A673 (cell line): ENCODE measurements at regions not wholly inside any gene's neighbourhood (a gene's known extent, or its start where the extent isn't known, plus 50 kb on each side); places are given as distances from the start of the nearest gene placed in this dataset.

Experiments
- BruUV-seq: library from RNA; stranded (reverse); fragments of 400-500 nt; replicated peaks from 2 replicates; lab custom pipeline; 2021; lab: Mats Ljungman, UMichigan
- CTCF ChIA-PET: fragments of 300-600 bp; sonication (Branson Sonifier 250); formaldehyde crosslinking; loops from one replicate; lab custom pipeline; 2022; ENCODE audit warnings: antibody characterized with exemption; lab: Charles Lee
- POLR2A ChIA-PET: fragments of 300-600 bp; sonication (Branson Sonifier 250); formaldehyde crosslinking; loops from one replicate; lab custom pipeline; 2022; ENCODE audit warnings: antibody characterized with exemption; ENCODE audit not compliant: low non-redundant PET; lab: Charles Lee
- DNase-seq: peaks from one replicate; pipeline ENCODE4 v3.0.0-alpha.2; 2015; ENCODE audit warnings: low spot score
- H3K27ac ChIP-seq: fragments of 200-600 bp; sonication (generic); 2 replicates; pipeline ENCODE4 v1.5.1; 2016; ENCODE audit warnings: mixed run types, low read depth, mild to moderate bottlenecking, mixed read lengths, antibody characterized with exemption, low read length; ENCODE audit not compliant: poor library complexity, severe bottlenecking
- H3K27me3 ChIP-seq: fragments of 200-600 bp; sonication (generic); replicated peaks from 2 replicates; pipeline ENCODE4 v1.6.1; 2017; ENCODE audit warnings: mixed run types, low read depth, mild to moderate bottlenecking, mixed read lengths, antibody characterized with exemption, low read length; ENCODE audit not compliant: insufficient read depth, poor library complexity
- H3K36me3 ChIP-seq: fragments of 200-600 bp; sonication (generic); 2 replicates; pipeline ENCODE4 v1.6.1; 2016; ENCODE audit warnings: mixed run types, mild to moderate bottlenecking, mixed read lengths, antibody characterized with exemption, low read length; ENCODE audit not compliant: insufficient read depth, poor library complexity, severe bottlenecking
- H3K4me1 ChIP-seq: fragments of 200-600 bp; sonication (generic); 2 replicates; pipeline ENCODE4 v1.6.1; 2017; ENCODE audit warnings: mixed run types, mild to moderate bottlenecking, mixed read lengths, antibody characterized with exemption, low read length; ENCODE audit not compliant: insufficient read depth, poor library complexity, severe bottlenecking
- H3K4me3 ChIP-seq: fragments of 200-600 bp; sonication (generic); 2 replicates; pipeline ENCODE4 v1.5.1; 2016; ENCODE audit warnings: low read depth, mixed run types, mild to moderate bottlenecking, mixed read lengths, low read length; ENCODE audit not compliant: poor library complexity, severe bottlenecking
- H3K9me3 ChIP-seq: fragments of 200-600 bp; sonication (generic); 2 replicates; pipeline ENCODE4 v1.6.1; 2016; ENCODE audit warnings: mixed run types, low read depth, mild to moderate bottlenecking, mixed read lengths, antibody characterized with exemption, low read length; ENCODE audit not compliant: poor library complexity, severe bottlenecking
- CTCF ChIP-seq: fragments of 300-800, 200-600 bp; sonication (generic); conservative IDR thresholded peaks from 2 replicates; pipeline ENCODE4 v1.5.1; 2017; ENCODE audit warnings: low read depth, mild to moderate bottlenecking, antibody characterized with exemption, low read length, moderate library complexity, mixed read lengths
- EZH2 ChIP-seq: fragments of 200-600 bp; sonication (generic); IDR thresholded peaks from 2 replicates; pipeline ENCODE4 v1.6.1; 2017; ENCODE audit warnings: borderline replicate concordance, low read depth, mild to moderate bottlenecking, mixed read lengths, antibody characterized with exemption, low read length; ENCODE audit not compliant: poor library complexity, severe bottlenecking
- intact Hi-C: fragments of 100-400 bp; cut with micrococcal nuclease; formaldehyde crosslinking; loops from one replicate; pipeline ENCODE4 v1.10.0; 2022; ENCODE audit not compliant: unreplicated experiment

GRCh38 chr22:48646216-48646925, 1181.3 kb downstream of the BRD1 start:
- ChIA-PET CTCF (no interaction called here), POLR2A (no interaction called here)
- no peaks in the 10 kb centered on the region for H3K27me3 ChIP-seq
- H3K4me3 ChIP-seq, result no peak overlapping the region
- H3K36me3 ChIP-seq, result peaks cover 7% of the 10 kb centered on the region
- no TSS peak for BruUV-seq
- H3K27ac ChIP-seq, result no peak overlapping the region
- intact Hi-C loops, result no loop called here
- H3K4me1 ChIP-seq, result peaks cover 21% of the 10 kb centered on the region
- no peaks in the 10 kb centered on the region for H3K9me3 ChIP-seq
- TF ChIP-seq EZH2 (no peak), CTCF (no peak)
- DNase-seq, result no peak

GRCh38 chr22:48645766-48646165, 1181.9 kb downstream of the BRD1 start:
- intact Hi-C loops, result no loop called here
- Histone ChIP-seq H3K4me3 (no peak overlapping the region), H3K36me3 (peaks cover 7% of the 10 kb centered on the region), H3K9me3 (no peaks in the 10 kb centered on the region), H3K27me3 (no peaks in the 10 kb centered on the region), H3K27ac (no peak overlapping the region), H3K4me1 (peaks cover 22% of the 10 kb centered on the region)
- TF ChIP-seq EZH2 (no peak), CTCF (no peak)
- no peak for DNase-seq
- CTCF ChIA-PET, result no interaction called here
- no TSS peak for BruUV-seq
- POLR2A ChIA-PET, result no interaction called here

GRCh38 chr22:48644997-48645396, 1182.7 kb downstream of the BRD1 start:
- Histone ChIP-seq H3K4me3 (no peak overlapping the region), H3K27ac (no peak overlapping the region), H3K4me1 (peaks cover 26% of the 10 kb centered on the region), H3K9me3 (no peaks in the 10 kb centered on the region), H3K36me3 (peaks cover 7% of the 10 kb centered on the region), H3K27me3 (no peaks in the 10 kb centered on the region)
- BruUV-seq, result no TSS peak
- intact Hi-C loops, result no loop called here
- POLR2A ChIA-PET, result no interaction called here
- no peak for TF ChIP-seq CTCF
- no peak for TF ChIP-seq EZH2
- DNase-seq, result no peak
- CTCF ChIA-PET, result no interaction called here
